Lower leg skin (tissue), 3 donors: ENCODE measurements at regions not wholly inside any gene's neighbourhood (a gene's known extent, or its start where the extent isn't known, plus 50 kb on each side); places are given as distances from the start of the nearest gene placed in this dataset.

ENCODE experiments used
- CTCF ChIP-seq, 3 donors: fragments of 450-650 bp; IDR thresholded peaks; one replicate each; pipeline ENCODE4 v1.5.1; 2016; ENCODE audit warnings: antibody characterized with exemption in 3 of 3, mild to moderate bottlenecking in 3 of 3, moderate library complexity in 2 of 3
- POLR2A ChIP-seq, 2 donors: fragments of 450-650 bp; IDR thresholded peaks; one replicate each; pipeline ENCODE4 v1.6.1; 2016 to 2017; ENCODE audit warnings: antibody characterized with exemption in 2 of 2, mild to moderate bottlenecking in 1 of 2, moderate library complexity in 1 of 2

DNA sequence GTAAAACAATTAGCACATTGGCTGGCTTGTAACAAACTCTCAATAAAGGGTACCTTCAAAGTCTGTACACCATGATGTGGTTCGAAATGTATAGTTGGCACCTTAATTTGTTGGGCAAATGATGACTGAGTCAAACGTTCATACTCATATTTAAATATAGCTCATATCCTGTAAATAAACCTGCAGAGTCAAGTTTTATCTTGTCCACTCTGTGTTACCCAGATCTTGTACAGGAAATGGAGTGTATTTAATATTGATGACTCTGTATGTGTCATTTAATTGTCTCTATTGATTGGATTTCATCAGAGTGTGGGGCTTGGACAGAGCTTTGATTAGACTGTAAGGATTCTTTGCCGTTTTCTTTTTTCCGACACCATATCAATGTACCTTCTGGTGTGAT, 805.6 kb upstream of the ZEB2 start:
- TF ChIP-seq CTCF (IDR thresholded peaks at IDR 0.05): no peak
- TF ChIP-seq POLR2A (IDR thresholded peaks at IDR 0.05): no peak
